NB4 (cell line): ENCODE measurements at regions not wholly inside any gene's neighbourhood (a gene's known extent, or its start where the extent isn't known, plus 50 kb on each side); places are given as distances from the start of the nearest gene placed in this dataset.

Experiments used
- POLR2A ChIP-seq: IDR thresholded peaks from 2 replicates; pipeline ENCODE4 v1.6.1; 2011; ENCODE audit warnings: mild to moderate bottlenecking; ENCODE audit not compliant: insufficient read length; ENCODE audit errors: extremely low read depth
- TF ChIP-seq, protein P1 (sequence below): IDR thresholded peaks from one replicate; pipeline ENCODE4 v1.5.1; 2012; ENCODE audit warnings: low read depth, low read length
- TF ChIP-seq, protein P2 (sequence below): IDR thresholded peaks from 2 replicates; pipeline ENCODE4 v1.6.1; 2011; ENCODE audit warnings: low read depth, low read length

DNA sequence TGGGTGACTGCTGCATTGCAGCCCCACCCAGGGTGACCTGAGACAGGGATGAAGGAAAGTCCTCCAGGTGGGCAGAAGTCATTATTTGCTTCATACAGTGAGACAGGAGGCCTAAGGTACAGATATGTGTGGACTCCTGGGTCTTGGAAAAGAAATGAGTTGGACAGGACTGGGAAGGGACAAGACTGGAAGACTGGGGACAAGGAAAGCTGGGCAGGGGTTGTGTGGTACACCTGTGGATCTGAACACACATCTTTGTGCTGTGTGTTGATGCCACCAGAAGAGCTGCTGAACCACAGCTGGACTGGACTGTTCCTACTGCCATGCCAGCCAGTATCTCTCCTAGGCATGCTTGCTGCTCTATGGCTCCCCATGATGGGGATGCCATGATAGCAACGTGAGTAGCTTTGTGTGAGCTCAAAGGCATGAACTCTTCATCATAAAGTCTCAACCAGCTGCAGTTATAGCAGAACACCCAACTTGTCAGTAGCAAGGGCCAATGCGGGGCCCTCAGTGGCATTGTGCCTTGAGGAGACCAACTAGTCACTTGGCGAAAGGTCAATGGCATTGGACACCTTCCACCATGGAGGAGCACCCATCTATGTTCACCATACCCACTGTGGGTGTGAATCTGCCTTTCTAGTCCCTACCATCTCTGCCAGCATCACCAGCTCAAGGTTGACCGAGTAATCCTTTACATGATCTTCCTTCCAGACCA is 76.0 kb upstream of the GRB10 start:
- no peak for TF ChIP-seq POLR2A
- TF ChIP-seq, protein P1, sequence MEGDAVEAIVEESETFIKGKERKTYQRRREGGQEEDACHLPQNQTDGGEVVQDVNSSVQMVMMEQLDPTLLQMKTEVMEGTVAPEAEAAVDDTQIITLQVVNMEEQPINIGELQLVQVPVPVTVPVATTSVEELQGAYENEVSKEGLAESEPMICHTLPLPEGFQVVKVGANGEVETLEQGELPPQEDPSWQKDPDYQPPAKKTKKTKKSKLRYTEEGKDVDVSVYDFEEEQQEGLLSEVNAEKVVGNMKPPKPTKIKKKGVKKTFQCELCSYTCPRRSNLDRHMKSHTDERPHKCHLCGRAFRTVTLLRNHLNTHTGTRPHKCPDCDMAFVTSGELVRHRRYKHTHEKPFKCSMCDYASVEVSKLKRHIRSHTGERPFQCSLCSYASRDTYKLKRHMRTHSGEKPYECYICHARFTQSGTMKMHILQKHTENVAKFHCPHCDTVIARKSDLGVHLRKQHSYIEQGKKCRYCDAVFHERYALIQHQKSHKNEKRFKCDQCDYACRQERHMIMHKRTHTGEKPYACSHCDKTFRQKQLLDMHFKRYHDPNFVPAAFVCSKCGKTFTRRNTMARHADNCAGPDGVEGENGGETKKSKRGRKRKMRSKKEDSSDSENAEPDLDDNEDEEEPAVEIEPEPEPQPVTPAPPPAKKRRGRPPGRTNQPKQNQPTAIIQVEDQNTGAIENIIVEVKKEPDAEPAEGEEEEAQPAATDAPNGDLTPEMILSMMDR, result no peak
- TF ChIP-seq, protein P2, sequence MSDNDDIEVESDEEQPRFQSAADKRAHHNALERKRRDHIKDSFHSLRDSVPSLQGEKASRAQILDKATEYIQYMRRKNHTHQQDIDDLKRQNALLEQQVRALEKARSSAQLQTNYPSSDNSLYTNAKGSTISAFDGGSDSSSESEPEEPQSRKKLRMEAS, result no peak
